DMS53 (cell line): ENCODE measurements at regions not wholly inside any gene's neighbourhood (a gene's known extent, or its start where the extent isn't known, plus 50 kb on each side); places are given as distances from the start of the nearest gene placed in this dataset.

Experiments used
- DNase-seq: peaks from one replicate; lab custom pipeline; 2025; lab: John Stamatoyannopoulos, UW

GRCh38 chr13:107864543-107865317 lies 350.6 kb downstream of the LIG4 start:
- peak; percentile 35 for DNase-seq

DNA sequence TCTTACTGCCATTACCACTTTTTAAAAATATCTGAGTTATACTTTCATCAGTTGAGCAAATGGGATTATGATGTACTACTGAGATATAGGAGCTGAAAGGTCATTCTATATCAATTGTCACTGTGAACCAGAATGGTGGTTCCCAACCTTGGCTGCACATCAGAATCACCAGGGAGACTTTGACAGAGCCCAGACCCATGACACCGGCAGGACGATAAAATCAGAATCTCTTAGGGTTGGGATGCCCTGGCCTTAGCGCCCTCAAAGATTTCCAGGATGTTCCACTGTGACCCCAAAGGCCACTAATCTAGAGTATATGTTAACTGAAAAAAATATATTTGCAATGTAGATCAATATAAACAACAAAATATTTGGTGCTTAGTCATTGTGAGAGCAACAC lies 355.1 kb downstream of the LIG4 start:
- no peak for DNase-seq

GRCh38 chr13:107854880-107855279 lies 360.5 kb downstream of the LIG4 start:
- DNase-seq: no peak

DNA sequence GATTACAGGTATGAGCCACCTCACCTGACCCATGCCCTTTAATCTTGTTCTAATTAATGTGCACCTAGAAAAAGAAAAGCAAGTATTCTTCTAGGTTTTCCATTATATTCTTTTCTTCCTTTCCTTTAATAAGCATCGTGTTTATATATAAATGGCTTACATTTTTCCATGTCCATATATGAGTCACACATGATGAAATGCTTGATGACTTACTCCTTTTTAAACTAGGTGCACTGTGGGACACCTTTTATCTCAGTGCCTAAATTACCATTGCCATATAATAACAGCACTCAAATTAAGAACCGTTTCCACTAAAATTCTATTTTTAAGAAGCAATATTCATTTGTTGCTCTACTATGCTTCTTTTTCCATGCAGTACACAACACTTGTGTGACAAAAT lies 363.3 kb downstream of the LIG4 start:
- no peak for DNase-seq

GRCh38 chr13:107851670-107852069 lies 363.7 kb downstream of the LIG4 start:
- DNase-seq: no peak

GRCh38 chr13:107847406-107847805 lies 367.9 kb downstream of the LIG4 start:
- DNase-seq: no peak

GRCh38 chr13:107846642-107847041 lies 368.7 kb downstream of the LIG4 start:
- DNase-seq: no peak

- no peak for DNase-seq
Observed at GRCh38 chr13:107845911-107846310, 369.4 kb downstream of the LIG4 start.

DNA sequence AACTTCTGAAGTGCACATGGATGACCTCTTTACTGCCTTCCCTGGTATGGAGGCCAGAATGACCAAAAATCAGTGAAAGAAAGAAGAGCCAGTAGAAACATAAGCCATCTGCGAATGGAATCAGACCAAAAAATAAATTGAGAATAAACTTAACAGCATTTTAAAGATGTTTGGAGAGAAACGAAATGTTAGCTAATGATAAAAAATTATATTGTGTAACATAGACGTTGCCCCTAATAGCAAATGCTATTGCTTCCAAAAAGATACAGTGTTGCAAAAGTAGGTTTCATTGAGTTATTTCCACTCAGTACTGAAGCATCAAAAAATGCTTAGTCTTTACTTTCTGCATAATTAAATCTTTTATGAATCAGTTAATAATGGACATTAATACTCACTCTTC lies 371.7 kb downstream of the LIG4 start:
- DNase-seq: no peak

GRCh38 chr13:107843281-107843680 lies 372.1 kb downstream of the LIG4 start:
- DNase-seq: no peak

- no peak for DNase-seq
Observed at GRCh38 chr13:107842562-107843180, 372.7 kb downstream of the LIG4 start.

DNA sequence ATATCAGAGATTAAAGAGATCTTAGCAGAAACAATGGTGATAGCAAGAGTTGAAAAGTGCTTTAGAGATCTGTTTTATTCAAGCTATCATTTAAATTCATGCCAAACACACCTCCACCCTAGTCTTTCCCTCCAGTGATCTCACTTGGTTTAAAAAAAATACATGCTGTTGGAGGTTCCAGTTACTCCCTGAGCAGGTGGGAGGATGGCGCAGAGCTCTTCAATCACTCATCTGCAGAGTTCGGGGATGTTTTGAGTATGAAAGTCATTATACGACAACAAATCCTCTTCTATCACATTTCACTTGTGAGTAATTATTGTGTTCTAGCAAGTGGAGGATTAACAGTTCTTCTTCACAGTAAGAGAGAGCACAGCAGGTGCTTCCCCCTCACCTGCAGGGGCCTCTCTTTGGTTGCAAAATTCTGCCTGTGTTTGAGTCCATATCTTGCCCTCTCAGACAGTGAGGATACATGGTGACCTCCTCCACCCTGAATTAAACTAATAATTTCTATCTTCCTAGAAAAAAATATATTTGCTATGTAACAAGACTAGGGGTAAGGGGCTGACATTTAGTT lies 376.7 kb downstream of the LIG4 start:
- peak; percentile 15 for DNase-seq

DNA sequence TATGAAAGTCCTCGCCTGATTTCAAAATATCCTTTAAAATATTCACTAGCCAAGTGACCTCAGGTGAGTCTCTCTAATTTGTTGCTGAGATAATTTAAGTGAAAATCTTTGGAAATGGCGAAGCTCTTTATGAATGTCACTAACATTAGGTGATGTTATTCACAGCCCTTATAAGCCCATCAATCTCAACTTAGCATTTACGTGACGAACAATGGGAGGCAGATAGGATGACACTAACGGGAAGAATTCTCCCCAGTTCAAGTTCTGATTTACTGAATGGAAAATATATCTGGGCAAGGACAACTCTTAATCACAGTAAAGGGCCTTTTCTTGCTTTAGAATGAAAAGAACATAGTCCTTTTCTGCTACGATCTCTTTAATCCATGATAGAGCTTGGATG lies 378.7 kb downstream of the LIG4 start:
- DNase-seq: no peak

- DNase-seq: no peak
Observed at GRCh38 chr13:107835339-107836018, 379.9 kb downstream of the LIG4 start.

DNA sequence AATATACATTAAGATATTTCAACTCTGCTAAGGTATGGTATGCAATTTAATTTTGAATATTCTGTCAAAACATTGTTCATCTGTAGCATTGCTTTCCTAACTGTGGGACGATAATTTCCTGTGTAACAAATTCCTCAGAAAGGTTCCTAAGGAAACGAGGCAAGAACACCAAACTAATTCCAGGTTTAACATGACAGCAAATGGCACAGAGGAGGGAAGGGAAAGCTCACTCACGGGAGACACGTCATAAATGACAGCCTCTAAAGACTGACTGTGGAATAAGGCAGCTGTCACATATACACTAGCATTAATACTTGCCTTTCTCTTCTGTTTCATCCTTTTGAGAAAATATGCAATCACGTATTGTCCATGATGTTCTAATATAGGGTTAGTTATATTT lies 380.6 kb downstream of the LIG4 start:
- DNase-seq: no peak

DNA sequence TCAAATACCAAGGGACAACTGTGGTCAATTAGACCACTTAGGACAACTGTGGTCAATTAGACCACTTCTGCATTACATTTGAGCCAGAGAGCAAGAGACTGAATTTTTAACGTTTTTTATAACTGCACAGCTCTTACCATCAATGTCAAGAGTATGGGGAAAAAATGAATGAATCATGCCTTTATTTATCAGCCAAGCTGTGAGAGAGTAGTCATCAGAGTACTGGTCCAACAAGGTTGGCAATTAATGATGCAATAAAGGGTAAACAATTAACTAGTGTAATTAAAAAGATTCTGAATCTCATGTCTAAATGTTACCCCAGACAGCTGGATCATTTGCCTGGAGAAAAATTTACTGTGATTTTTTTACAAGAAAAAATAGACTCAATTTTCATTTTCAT lies 381.1 kb downstream of the LIG4 start:
- DNase-seq: no peak

- no peak for DNase-seq
Observed at GRCh38 chr13:107832500-107833100, 382.7 kb downstream of the LIG4 start.

GRCh38 chr13:107830804-107831203 lies 384.5 kb downstream of the LIG4 start:
- DNase-seq: no peak

DNA sequence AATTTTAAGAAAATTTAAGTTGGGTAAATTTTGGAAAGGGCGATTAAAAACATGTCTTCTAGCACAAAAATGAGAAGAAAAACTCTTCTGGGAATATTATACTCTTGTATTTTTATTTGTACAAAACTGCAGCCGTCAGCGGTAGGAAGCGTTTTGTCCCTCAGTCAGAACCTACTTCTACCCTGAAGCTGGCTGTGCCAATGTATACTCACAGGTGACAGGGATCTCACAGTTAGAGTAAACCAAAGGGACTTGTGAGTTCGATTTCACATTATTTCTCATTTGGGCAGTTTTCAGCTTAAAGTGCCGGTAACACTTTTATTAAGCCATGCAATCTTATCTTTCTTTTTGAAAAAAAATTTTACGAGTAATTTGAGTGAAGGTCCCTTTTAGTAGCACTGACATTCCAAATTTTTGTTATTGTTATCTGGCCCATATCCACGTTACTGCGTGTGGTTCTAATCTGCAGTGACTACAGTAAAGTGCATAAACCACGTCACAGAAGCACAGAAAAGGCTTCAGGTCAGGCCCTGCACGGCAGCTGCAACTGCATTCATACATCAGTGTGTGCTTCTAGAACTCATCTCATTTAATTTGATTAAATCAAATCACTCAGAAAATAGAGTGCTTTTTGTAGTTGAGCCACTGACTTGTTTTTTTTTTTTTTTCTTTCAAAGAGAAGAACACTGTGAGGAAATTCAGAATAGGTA lies 387.3 kb downstream of the LIG4 start:
- DNase-seq: no peak

DNA sequence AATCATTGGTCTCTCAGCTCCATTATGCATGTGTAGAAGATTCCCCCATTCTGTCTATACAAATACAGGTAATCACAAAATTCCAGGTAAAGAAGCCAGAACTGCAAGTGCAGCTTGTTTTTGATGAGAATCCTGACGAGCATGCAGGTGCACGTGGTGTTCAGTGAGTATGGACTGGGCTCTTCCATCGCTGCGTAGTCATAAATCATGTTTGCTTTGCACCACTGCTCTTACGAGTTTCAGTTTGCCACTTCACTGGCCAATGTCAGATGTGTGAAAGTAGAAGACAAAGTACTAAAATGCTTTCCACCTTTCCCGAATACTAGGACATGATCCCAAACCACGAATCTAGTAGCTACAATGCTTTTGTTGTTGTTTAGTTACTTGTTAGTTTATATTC lies 390.7 kb downstream of the LIG4 start:
- peak; percentile 66 for DNase-seq

DNA sequence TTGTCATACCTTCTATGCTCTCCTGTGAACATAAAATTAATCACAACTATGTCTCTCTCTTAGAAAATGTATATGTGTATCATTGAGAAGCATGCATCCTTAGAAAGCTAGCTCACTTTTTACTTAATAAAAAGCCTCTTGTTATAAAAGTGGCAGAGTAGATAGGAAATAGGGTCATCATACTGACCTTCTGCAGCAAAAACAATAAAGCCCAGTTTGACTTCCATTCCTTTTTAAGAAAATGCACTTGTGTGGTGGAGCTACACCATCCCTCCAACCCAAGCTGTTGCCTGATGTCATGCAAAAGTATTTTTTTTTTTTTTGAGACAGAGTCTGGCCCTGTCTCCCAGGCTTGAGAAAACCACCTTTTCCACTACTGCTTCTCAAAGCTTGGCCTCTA lies 393.3 kb downstream of the LIG4 start:
- no peak for DNase-seq

DNA sequence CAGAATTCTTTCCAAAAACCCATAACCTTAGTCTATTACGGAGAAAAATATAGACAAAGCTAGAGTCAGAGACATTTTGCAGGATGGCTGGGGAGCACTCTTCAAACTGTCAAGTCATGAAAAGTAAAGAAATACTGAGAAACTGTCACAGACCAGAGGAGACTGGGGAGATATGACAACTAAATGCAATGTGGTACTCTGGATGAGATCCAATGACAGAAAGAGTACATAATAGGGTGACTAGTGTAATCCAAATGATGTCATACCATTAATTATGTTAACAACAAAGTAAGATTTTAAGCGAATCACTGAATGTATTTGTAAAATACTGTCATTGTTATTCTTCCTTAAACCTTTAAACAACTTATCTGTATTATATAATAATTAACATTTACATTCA lies 393.8 kb downstream of the LIG4 start:
- no peak for DNase-seq
